ENCODE measurements at regions not wholly inside any gene's neighbourhood (a gene's known extent, or its start where the extent isn't known, plus 50 kb on each side); places are given as distances from the start of the nearest gene placed in this dataset.
"Not testable (repeated sequence)": the region's sequence is repeated elsewhere in the genome, so short reads cannot be mapped to it uniquely, and the experiment has no call there.

DNA sequence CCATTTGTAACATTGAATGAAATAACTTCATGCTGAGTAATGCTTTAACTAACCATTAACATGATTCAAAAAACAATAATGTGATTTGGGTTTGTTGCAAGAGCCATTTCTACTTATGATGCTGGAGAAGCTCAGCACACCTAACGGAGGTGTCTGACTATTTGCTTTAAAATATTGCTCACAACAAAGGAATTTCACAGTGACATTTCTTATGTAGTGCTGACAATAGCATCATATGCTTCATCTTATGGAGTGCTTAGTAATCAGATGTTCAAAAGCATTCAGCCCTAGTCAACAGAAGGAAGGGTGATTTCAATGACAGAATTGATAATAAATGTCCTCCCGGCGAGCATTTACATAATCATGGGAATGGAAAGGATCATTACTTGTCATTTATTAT is 1003.3 kb upstream of the COX7C start:
- H3K9ac ChIP-seq (ENCODE audit: low read length) = no peak overlapping the region
- H3K4me1 ChIP-seq (ENCODE audit: control insufficient read depth, insufficient read depth, low read length) = no peaks in the 10 kb centered on the region
- H3K9me3 ChIP-seq (ENCODE audit: control insufficient read depth, low read length) = no peaks in the 10 kb centered on the region
- H3K36me3 ChIP-seq (ENCODE audit: control insufficient read depth, insufficient read depth, low read length, severe bottlenecking) = no peaks in the 10 kb centered on the region
- H3K4me3 ChIP-seq (ENCODE audit: low read length) = no peak overlapping the region
- H3K27me3 ChIP-seq (replicated peaks; ENCODE audit: control insufficient read depth, insufficient read depth, low read length) = no peaks in the 10 kb centered on the region
- DNase-seq (ENCODE audit: low read depth) = no peak

GRCh38 chr5:85621668-85622067 is 996.1 kb upstream of the COX7C start:
- no peaks in the 10 kb centered on the region for H3K4me1 ChIP-seq (ENCODE audit: control insufficient read depth, insufficient read depth, low read length)
- H3K4me3 ChIP-seq (ENCODE audit: low read length) = no peak overlapping the region
- H3K9ac ChIP-seq (ENCODE audit: low read length) = no peak overlapping the region
- no peak for DNase-seq (ENCODE audit: low read depth)
- no peaks in the 10 kb centered on the region for H3K9me3 ChIP-seq (ENCODE audit: control insufficient read depth, low read length)
- H3K36me3 ChIP-seq (ENCODE audit: control insufficient read depth, insufficient read depth, low read length, severe bottlenecking) = no peaks in the 10 kb centered on the region
- H3K27me3 ChIP-seq (replicated peaks; ENCODE audit: control insufficient read depth, insufficient read depth, low read length) = no peaks in the 10 kb centered on the region

- H3K4me1 ChIP-seq (ENCODE audit: control insufficient read depth, insufficient read depth, low read length) = no peaks in the 10 kb centered on the region
- H3K9me3 ChIP-seq (ENCODE audit: control insufficient read depth, low read length) = no peaks in the 10 kb centered on the region
- H3K36me3 ChIP-seq (ENCODE audit: control insufficient read depth, insufficient read depth, low read length, severe bottlenecking) = no peaks in the 10 kb centered on the region
- no peak overlapping the region for H3K4me3 ChIP-seq (ENCODE audit: low read length)
- no peak overlapping the region for H3K9ac ChIP-seq (ENCODE audit: low read length)
- no peaks in the 10 kb centered on the region for H3K27me3 ChIP-seq (replicated peaks; ENCODE audit: control insufficient read depth, insufficient read depth, low read length)
- DNase-seq (ENCODE audit: low read depth) = no peak
Measured at GRCh38 chr5:85628153-85628552, 989.6 kb upstream of the COX7C start.

GRCh38 chr5:85638495-85639125 is 979.1 kb upstream of the COX7C start:
- H3K9ac ChIP-seq (ENCODE audit: low read length); DNase-seq (ENCODE audit: low read depth): not testable (repeated sequence)

GRCh38 chr5:85646036-85646435 is 971.7 kb upstream of the COX7C start:
- DNase-seq (ENCODE audit: low read depth) = no peak
- Histone ChIP-seq H3K9me3 (ENCODE audit: control insufficient read depth, low read length) (no peaks in the 10 kb centered on the region), H3K4me1 (ENCODE audit: control insufficient read depth, insufficient read depth, low read length) (no peaks in the 10 kb centered on the region), H3K27me3 (replicated peaks; ENCODE audit: control insufficient read depth, insufficient read depth, low read length) (no peaks in the 10 kb centered on the region), H3K9ac (ENCODE audit: low read length) (no peak overlapping the region), H3K4me3 (ENCODE audit: low read length) (no peak overlapping the region), H3K36me3 (ENCODE audit: control insufficient read depth, insufficient read depth, low read length, severe bottlenecking) (no peaks in the 10 kb centered on the region)

More at GRCh38 chr5:85638495-85639125, 979.1 kb upstream of the COX7C start:
- not testable (repeated sequence) for H3K36me3 ChIP-seq (ENCODE audit: control insufficient read depth, insufficient read depth, low read length, severe bottlenecking); H3K4me1 ChIP-seq (ENCODE audit: control insufficient read depth, insufficient read depth, low read length); H3K27me3 ChIP-seq (replicated peaks; ENCODE audit: control insufficient read depth, insufficient read depth, low read length); H3K9me3 ChIP-seq (ENCODE audit: control insufficient read depth, low read length); H3K4me3 ChIP-seq (ENCODE audit: low read length)

DNA sequence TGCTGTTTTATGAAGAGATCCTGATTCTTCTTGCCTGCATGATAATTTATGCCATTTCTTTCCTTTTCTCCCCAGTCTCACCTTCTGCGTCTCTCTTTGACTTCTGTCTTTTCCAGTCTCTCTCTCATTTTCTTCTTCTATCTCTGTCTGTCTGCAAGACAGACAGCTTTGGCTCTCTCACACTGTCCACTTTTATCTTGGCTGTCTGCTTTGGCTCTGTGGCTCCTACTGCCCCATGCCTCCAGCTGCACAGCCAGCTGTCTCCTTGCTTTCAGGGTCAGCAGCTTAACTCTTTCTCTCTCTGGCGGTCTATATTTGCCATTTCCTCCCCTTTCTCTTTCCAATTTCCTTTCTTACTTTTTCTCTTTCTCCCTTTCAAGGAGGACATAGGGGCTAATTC is 971.1 kb upstream of the COX7C start:
- Histone ChIP-seq H3K4me3 (ENCODE audit: low read length) (no peak overlapping the region), H3K4me1 (ENCODE audit: control insufficient read depth, insufficient read depth, low read length) (no peaks in the 10 kb centered on the region), H3K9ac (ENCODE audit: low read length) (no peak overlapping the region), H3K36me3 (ENCODE audit: control insufficient read depth, insufficient read depth, low read length, severe bottlenecking) (no peaks in the 10 kb centered on the region), H3K27me3 (replicated peaks; ENCODE audit: control insufficient read depth, insufficient read depth, low read length) (no peaks in the 10 kb centered on the region), H3K9me3 (ENCODE audit: control insufficient read depth, low read length) (no peaks in the 10 kb centered on the region)
- DNase-seq (ENCODE audit: low read depth) = no peak

DNA sequence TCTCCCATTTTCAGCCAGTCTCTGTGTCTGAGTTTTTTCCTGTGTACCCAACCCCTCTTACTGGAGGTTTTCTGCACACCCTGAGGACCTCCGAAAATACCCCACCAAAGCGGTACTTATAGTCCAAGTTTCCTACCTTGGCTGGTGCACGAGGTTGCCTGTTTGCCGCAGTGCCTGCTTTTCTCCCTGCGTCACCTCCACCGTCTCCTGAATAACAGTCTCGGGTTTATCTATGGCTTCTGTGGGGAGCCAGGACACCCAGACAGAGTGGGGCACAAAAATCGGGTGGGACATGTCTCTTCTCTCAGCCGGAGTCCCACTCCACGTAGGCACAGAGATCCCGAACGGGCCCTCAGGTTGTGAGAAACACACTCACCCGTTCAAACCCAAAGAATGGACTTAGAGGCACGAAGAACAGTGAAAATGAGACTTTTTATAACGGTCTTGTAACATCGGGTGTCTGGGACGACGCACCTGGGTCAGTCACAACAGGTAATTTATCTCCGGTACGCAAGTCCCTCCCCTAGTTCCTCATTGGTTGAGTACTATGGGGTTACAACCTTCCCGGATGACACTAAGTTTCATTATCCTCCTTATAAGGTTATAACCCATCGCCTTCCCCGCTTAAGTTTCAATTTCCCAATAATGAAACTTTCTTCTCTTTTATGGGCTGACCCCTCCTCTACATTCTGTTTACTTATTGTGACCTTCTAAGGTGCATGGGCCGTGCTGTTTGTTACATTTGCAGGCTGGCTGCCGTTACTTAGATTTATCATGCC is 970.2 kb upstream of the COX7C start:
- Histone ChIP-seq H3K4me3 (ENCODE audit: low read length) (no peak overlapping the region), H3K4me1 (ENCODE audit: control insufficient read depth, insufficient read depth, low read length) (no peaks in the 10 kb centered on the region), H3K36me3 (ENCODE audit: control insufficient read depth, insufficient read depth, low read length, severe bottlenecking) (no peaks in the 10 kb centered on the region), H3K27me3 (replicated peaks; ENCODE audit: control insufficient read depth, insufficient read depth, low read length) (no peaks in the 10 kb centered on the region), H3K9me3 (ENCODE audit: control insufficient read depth, low read length) (no peaks in the 10 kb centered on the region), H3K9ac (ENCODE audit: low read length) (no peak overlapping the region)
- DNase-seq (ENCODE audit: low read depth) = no peak

GRCh38 chr5:85648495-85648894 is 969.2 kb upstream of the COX7C start:
- Histone ChIP-seq H3K9me3 (ENCODE audit: control insufficient read depth, low read length) (no peaks in the 10 kb centered on the region), H3K27me3 (replicated peaks; ENCODE audit: control insufficient read depth, insufficient read depth, low read length) (no peaks in the 10 kb centered on the region), H3K4me3 (ENCODE audit: low read length) (no peak overlapping the region), H3K9ac (ENCODE audit: low read length) (no peak overlapping the region), H3K36me3 (ENCODE audit: control insufficient read depth, insufficient read depth, low read length, severe bottlenecking) (no peaks in the 10 kb centered on the region), H3K4me1 (ENCODE audit: control insufficient read depth, insufficient read depth, low read length) (no peaks in the 10 kb centered on the region)
- no peak for DNase-seq (ENCODE audit: low read depth)

DNA sequence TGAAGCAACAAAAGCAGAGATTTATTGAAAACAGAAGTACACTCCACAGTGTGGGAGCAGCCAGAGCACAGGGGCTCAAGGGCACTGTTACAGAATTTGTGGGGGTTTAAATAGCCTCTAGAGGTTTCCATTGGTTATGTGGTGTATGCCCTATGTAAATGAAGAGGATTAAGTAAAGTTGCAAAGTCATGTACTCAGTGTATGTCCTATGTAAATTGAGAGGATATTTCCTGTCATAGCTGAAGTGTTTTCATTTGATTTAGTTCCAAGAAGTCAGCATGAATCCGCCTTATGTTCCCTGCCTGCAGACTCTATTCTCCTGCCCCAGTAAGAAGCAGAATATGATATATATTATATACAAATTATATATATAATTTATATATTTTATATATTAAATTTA is 966.0 kb upstream of the COX7C start:
- Histone ChIP-seq H3K4me1 (ENCODE audit: control insufficient read depth, insufficient read depth, low read length) (no peaks in the 10 kb centered on the region), H3K27me3 (replicated peaks; ENCODE audit: control insufficient read depth, insufficient read depth, low read length) (no peaks in the 10 kb centered on the region), H3K36me3 (ENCODE audit: control insufficient read depth, insufficient read depth, low read length, severe bottlenecking) (no peaks in the 10 kb centered on the region), H3K4me3 (ENCODE audit: low read length) (no peak overlapping the region), H3K9me3 (ENCODE audit: control insufficient read depth, low read length) (no peaks in the 10 kb centered on the region), H3K9ac (ENCODE audit: low read length) (no peak overlapping the region)
- DNase-seq (ENCODE audit: low read depth) = no peak

DNA sequence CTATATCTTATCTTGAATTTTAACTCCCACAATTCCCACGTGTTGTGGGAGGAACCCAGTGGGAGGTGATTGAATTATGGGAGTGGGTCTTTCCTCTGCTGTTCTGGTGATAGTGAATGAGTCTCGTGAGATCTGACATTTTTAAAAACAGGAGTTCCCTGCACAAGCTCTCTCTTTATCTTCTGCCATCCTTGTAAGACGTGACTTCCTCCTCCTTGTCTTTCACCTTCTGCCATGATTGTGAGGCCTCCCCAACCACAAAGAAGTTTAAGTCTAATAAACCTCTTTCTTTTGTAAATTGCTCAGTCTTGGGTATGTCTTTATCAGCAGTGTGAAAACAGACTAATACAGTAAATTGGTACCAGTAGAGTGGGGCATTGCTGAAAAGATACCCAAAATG is 963.6 kb upstream of the COX7C start:
- DNase-seq (ENCODE audit: low read depth); H3K4me1 ChIP-seq (ENCODE audit: control insufficient read depth, insufficient read depth, low read length); H3K9ac ChIP-seq (ENCODE audit: low read length); H3K36me3 ChIP-seq (ENCODE audit: control insufficient read depth, insufficient read depth, low read length, severe bottlenecking); H3K27me3 ChIP-seq (replicated peaks; ENCODE audit: control insufficient read depth, insufficient read depth, low read length); H3K4me3 ChIP-seq (ENCODE audit: low read length); H3K9me3 ChIP-seq (ENCODE audit: control insufficient read depth, low read length): not testable (repeated sequence)

DNA sequence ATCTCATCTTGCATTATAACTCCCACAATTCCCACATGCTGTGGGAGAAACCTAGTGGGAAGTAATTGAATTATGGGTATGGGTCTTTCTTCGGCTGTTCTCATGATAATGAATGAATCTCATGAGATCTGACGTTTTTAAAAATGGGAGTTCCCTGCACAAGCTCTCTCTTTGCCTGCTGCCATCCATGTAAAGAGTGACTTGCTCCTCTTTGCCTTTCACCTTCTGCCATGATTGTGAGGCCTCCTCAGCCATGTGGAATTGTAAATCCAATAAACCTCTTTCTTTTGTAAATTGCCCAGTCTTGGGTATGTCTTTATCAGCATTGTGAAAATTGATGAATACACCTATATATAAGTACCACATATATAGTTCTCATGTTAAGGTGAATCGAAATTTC is 961.7 kb upstream of the COX7C start:
- no peaks in the 10 kb centered on the region for H3K9me3 ChIP-seq (ENCODE audit: control insufficient read depth, low read length)
- no peaks in the 10 kb centered on the region for H3K4me1 ChIP-seq (ENCODE audit: control insufficient read depth, insufficient read depth, low read length)
- no peak overlapping the region for H3K9ac ChIP-seq (ENCODE audit: low read length)
- DNase-seq (ENCODE audit: low read depth) = no peak
- no peaks in the 10 kb centered on the region for H3K36me3 ChIP-seq (ENCODE audit: control insufficient read depth, insufficient read depth, low read length, severe bottlenecking)
- H3K4me3 ChIP-seq (ENCODE audit: low read length) = no peak overlapping the region
- H3K27me3 ChIP-seq (replicated peaks; ENCODE audit: control insufficient read depth, insufficient read depth, low read length) = no peaks in the 10 kb centered on the region

DNA sequence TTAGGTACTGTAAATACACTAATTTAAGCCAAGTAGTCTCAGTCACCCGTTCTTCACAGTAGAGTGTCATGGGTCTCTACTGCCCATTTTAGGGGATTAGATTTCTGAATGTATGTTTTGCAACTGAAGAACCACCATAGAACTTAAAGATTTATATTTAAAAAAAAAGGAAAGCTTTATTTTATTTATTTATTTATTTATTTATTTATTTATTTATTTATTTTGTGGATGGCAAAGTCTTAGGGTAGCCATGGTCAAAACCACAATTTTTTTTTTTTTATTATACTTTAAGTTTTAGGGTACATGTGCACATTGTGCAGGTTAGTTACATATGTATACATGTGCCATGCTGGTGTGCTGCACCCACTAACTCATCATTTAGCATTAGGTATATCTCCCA is 960.4 kb upstream of the COX7C start:
- H3K36me3 ChIP-seq (ENCODE audit: control insufficient read depth, insufficient read depth, low read length, severe bottlenecking); H3K4me3 ChIP-seq (ENCODE audit: low read length); DNase-seq (ENCODE audit: low read depth); H3K9me3 ChIP-seq (ENCODE audit: control insufficient read depth, low read length); H3K4me1 ChIP-seq (ENCODE audit: control insufficient read depth, insufficient read depth, low read length); H3K27me3 ChIP-seq (replicated peaks; ENCODE audit: control insufficient read depth, insufficient read depth, low read length); H3K9ac ChIP-seq (ENCODE audit: low read length): not testable (repeated sequence)

Measured in adipocyte (in vitro differentiated cells).